OCI-LY1 (cell line): ENCODE measurements at regions not wholly inside any gene's neighbourhood (a gene's known extent, or its start where the extent isn't known, plus 50 kb on each side); places are given as distances from the start of the nearest gene placed in this dataset.

Experiments used
- H2AFZ ChIP-seq: fragments of 200-600 bp; sonication (generic), shearing (Covaris generic); 2 replicates; pipeline ENCODE4 v1.6.0; 2014; ENCODE audit warnings: antibody characterized with exemption, mild to moderate bottlenecking, low read length
- H3F3A ChIP-seq: fragments of 200-600 bp; sonication (generic), shearing (Covaris generic); 2 replicates; pipeline ENCODE4 v1.6.0; 2014; ENCODE audit warnings: mild to moderate bottlenecking, antibody characterized with exemption, low read length, moderate library complexity; ENCODE audit not compliant: insufficient read depth
- H3K27ac ChIP-seq: fragments of 200-600 bp; sonication (generic); 2 replicates; pipeline ENCODE4 v1.5.1; 2014; ENCODE audit warnings: low read length, mixed run types, mild to moderate bottlenecking, low read depth; ENCODE audit not compliant: poor library complexity, severe bottlenecking
- H3K27me3 ChIP-seq: fragments of 200-600 bp; sonication (generic); 2 replicates; pipeline ENCODE4 v1.6.0; 2014; ENCODE audit warnings: antibody characterized with exemption, mild to moderate bottlenecking, low read length, moderate library complexity; ENCODE audit not compliant: insufficient read depth
- H3K36me3 ChIP-seq: fragments of 200-600 bp; sonication (generic); 2 replicates; pipeline ENCODE4 v1.6.1; 2014; ENCODE audit warnings: mild to moderate bottlenecking, antibody characterized with exemption, low read length, moderate library complexity, mixed read lengths; ENCODE audit not compliant: insufficient read depth
- H3K4me1 ChIP-seq: fragments of 200-600 bp; sonication (generic); 2 replicates; pipeline ENCODE4 v1.5.1; 2014; ENCODE audit warnings: mild to moderate bottlenecking, low read length, moderate library complexity; ENCODE audit not compliant: insufficient read depth, severe bottlenecking
- H3K4me2 ChIP-seq: fragments of 200-600 bp; sonication (generic), shearing (Covaris generic); 2 replicates; pipeline ENCODE4 v1.6.1; 2014; ENCODE audit warnings: low read length
- H3K4me3 ChIP-seq: fragments of 200-600 bp; sonication (generic); 2 replicates; pipeline ENCODE4 v1.5.1; 2014; ENCODE audit warnings: low read length, low read depth, mild to moderate bottlenecking, mixed read lengths; ENCODE audit not compliant: poor library complexity, severe bottlenecking
- H3K79me2 ChIP-seq: fragments of 200-600 bp; shearing (Covaris generic); 2 replicates; pipeline ENCODE4 v1.6.1; 2016; ENCODE audit warnings: mixed run types, low read length, mixed read lengths; ENCODE audit not compliant: insufficient read depth
- H3K9ac ChIP-seq: fragments of 200-600 bp; sonication (generic), shearing (Covaris generic); 2 replicates; pipeline ENCODE4 v1.6.1; 2014; ENCODE audit warnings: mild to moderate bottlenecking, low read length, mixed read lengths
- H3K9me2 ChIP-seq: fragments of 200-600 bp; sonication (generic), shearing (Covaris generic); 2 replicates; pipeline ENCODE4 v1.6.1; 2014; ENCODE audit warnings: low read depth, mild to moderate bottlenecking, low read length, mixed read lengths
- H3K9me3 ChIP-seq: fragments of 200-600 bp; shearing (Covaris generic); 2 replicates; pipeline ENCODE4 v1.6.1; 2014; ENCODE audit warnings: low read length, mixed read lengths
- H4K20me1 ChIP-seq: fragments of 200-600 bp; sonication (generic), shearing (Covaris generic); 2 replicates; pipeline ENCODE4 v1.6.0; 2016; ENCODE audit warnings: mild to moderate bottlenecking, low read length; ENCODE audit not compliant: insufficient read depth
- EZH2 ChIP-seq: fragments of 200-600 bp; sonication (generic), shearing (Covaris generic); IDR thresholded peaks from 2 replicates; pipeline ENCODE4 v1.8.0; 2017; ENCODE audit warnings: borderline replicate concordance, mixed run types, mild to moderate bottlenecking, antibody characterized with exemption, low read length, moderate library complexity, mixed read lengths
- TF ChIP-seq, protein P1 (sequence below): fragments of 200-600 bp; sonication (generic), shearing (Covaris generic); IDR thresholded peaks from 2 replicates; pipeline ENCODE4 v1.5.1; 2017; ENCODE audit warnings: mild to moderate bottlenecking, antibody characterized with exemption, low read length, moderate library complexity, mixed read lengths

DNA sequence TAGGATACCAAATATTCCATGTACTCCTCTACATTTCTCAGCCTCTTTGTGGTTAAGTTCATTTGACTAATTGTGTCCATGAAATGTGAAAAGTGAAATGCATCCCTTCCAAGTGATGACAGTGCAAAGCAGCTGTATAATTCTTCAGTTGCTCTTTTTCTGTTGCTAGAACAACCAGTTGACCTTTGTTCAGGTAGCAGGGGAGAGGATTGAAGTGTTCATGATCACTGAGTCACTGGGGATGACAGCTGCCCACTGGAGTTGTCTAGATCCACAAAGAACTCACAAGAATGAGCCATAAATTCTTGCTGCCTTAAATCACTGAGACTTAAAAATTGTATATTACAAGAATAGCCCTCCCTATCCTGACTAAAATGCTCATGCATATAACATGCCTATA is 254.6 kb downstream of the EPHA7 start:
- no peaks in the 10 kb centered on the region for H3K9me2 ChIP-seq
- H3K4me1 ChIP-seq, result no peaks in the 10 kb centered on the region

DNA sequence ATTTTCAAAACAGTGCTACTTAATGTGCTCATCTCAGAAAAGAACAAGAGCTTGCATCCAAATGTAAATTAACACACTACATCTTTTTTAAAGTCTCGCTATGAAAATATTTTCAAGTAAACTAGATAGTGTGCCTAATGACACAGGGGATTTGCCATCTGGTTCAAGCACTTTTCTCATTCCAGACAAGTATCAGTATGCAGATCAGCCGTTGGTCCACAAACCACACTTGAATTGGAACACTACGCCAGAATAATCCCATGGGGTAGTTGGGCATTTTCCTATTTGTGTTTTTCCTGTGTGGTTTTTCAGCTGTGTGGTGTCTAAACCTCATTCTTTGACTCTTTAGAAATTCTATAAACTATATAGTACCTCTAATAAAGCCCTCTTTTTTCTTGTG is 256.2 kb downstream of the EPHA7 start:
- no peak overlapping the region for H3K27ac ChIP-seq
- TF ChIP-seq, protein P1, sequence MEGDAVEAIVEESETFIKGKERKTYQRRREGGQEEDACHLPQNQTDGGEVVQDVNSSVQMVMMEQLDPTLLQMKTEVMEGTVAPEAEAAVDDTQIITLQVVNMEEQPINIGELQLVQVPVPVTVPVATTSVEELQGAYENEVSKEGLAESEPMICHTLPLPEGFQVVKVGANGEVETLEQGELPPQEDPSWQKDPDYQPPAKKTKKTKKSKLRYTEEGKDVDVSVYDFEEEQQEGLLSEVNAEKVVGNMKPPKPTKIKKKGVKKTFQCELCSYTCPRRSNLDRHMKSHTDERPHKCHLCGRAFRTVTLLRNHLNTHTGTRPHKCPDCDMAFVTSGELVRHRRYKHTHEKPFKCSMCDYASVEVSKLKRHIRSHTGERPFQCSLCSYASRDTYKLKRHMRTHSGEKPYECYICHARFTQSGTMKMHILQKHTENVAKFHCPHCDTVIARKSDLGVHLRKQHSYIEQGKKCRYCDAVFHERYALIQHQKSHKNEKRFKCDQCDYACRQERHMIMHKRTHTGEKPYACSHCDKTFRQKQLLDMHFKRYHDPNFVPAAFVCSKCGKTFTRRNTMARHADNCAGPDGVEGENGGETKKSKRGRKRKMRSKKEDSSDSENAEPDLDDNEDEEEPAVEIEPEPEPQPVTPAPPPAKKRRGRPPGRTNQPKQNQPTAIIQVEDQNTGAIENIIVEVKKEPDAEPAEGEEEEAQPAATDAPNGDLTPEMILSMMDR, result no peak
- TF ChIP-seq EZH2, result no peak
- no peaks in the 10 kb centered on the region for H3K79me2 ChIP-seq
- no peak overlapping the region for H3K4me3 ChIP-seq
- H3K4me1 ChIP-seq, result no peaks in the 10 kb centered on the region
- H4K20me1 ChIP-seq, result no peaks in the 10 kb centered on the region
- H3K9me3 ChIP-seq, result no peaks in the 10 kb centered on the region
- no peak overlapping the region for H3K4me2 ChIP-seq
- no peaks in the 10 kb centered on the region for H3K9me2 ChIP-seq
- no peak overlapping the region for H2AFZ ChIP-seq
- H3K36me3 ChIP-seq, result no peaks in the 10 kb centered on the region
- no peaks in the 10 kb centered on the region for H3K27me3 ChIP-seq
- H3K9ac ChIP-seq, result no peak overlapping the region
- no peaks in the 10 kb centered on the region for H3F3A ChIP-seq

More for the DNA sequence above, 254.6 kb downstream of the EPHA7 start:
- TF ChIP-seq EZH2, result no peak
- TF ChIP-seq, protein P1, result no peak
- H2AFZ ChIP-seq, result no peak overlapping the region
- H3F3A ChIP-seq, result no peaks in the 10 kb centered on the region
- H3K27ac ChIP-seq, result no peak overlapping the region
- H4K20me1 ChIP-seq, result no peaks in the 10 kb centered on the region
- H3K4me2 ChIP-seq, result no peak overlapping the region
- no peak overlapping the region for H3K9ac ChIP-seq
- no peaks in the 10 kb centered on the region for H3K36me3 ChIP-seq
- H3K27me3 ChIP-seq, result no peaks in the 10 kb centered on the region
- H3K4me3 ChIP-seq, result no peak overlapping the region
- H3K79me2 ChIP-seq, result no peaks in the 10 kb centered on the region
- no peaks in the 10 kb centered on the region for H3K9me3 ChIP-seq

- Histone ChIP-seq H2AFZ (no peak overlapping the region), H3K4me2 (no peak overlapping the region), H3K4me3 (no peak overlapping the region), H3K79me2 (no peaks in the 10 kb centered on the region), H3K27ac (no peak overlapping the region), H3K9me2 (no peaks in the 10 kb centered on the region), H3F3A (no peaks in the 10 kb centered on the region), H3K9ac (no peak overlapping the region), H3K9me3 (no peaks in the 10 kb centered on the region), H3K27me3 (no peaks in the 10 kb centered on the region), H3K36me3 (no peaks in the 10 kb centered on the region), H3K4me1 (no peaks in the 10 kb centered on the region), H4K20me1 (no peaks in the 10 kb centered on the region)
- TF ChIP-seq, protein P1, result no peak
- no peak for TF ChIP-seq EZH2
Measured at GRCh38 chr6:93139408-93140081, 279.8 kb downstream of the EPHA7 start.
